22Rv1 (cell line): ENCODE measurements at regions not wholly inside any gene's neighbourhood (a gene's known extent, or its start where the extent isn't known, plus 50 kb on each side); places are given as distances from the start of the nearest gene placed in this dataset.

Experiments used
- ZFX ChIP-seq: fragments of 450-650 bp; IDR thresholded peaks from 2 replicates; pipeline ENCODE4 v1.6.1; 2017; ENCODE audit warnings: antibody characterized with exemption, borderline replicate concordance
- TF ChIP-seq, protein P1 (sequence below): fragments of 450-650 bp; IDR thresholded peaks from 2 replicates; pipeline ENCODE4 v1.5.1; 2017; ENCODE audit warnings: mild to moderate bottlenecking

DNA sequence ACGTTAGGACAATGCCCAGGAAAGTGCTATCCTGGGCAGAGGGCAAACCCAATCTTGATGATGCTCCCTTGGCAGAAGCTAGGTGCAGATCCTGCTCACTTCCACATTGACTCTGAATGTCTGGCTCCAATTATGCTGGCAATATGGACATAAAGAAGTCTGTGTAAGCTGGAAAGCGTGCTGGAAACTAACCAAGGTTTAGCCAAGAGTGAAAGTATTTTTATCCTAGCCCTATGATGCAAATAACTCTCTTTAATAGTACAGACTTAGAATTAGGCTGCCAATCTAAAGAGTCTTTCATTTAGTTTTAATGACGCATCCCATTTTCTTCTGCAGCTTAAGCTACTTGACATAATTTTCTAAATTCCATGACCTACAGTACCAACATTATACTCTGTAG is 571.8 kb downstream of the TUSC7 start:
- TF ChIP-seq, protein P1, sequence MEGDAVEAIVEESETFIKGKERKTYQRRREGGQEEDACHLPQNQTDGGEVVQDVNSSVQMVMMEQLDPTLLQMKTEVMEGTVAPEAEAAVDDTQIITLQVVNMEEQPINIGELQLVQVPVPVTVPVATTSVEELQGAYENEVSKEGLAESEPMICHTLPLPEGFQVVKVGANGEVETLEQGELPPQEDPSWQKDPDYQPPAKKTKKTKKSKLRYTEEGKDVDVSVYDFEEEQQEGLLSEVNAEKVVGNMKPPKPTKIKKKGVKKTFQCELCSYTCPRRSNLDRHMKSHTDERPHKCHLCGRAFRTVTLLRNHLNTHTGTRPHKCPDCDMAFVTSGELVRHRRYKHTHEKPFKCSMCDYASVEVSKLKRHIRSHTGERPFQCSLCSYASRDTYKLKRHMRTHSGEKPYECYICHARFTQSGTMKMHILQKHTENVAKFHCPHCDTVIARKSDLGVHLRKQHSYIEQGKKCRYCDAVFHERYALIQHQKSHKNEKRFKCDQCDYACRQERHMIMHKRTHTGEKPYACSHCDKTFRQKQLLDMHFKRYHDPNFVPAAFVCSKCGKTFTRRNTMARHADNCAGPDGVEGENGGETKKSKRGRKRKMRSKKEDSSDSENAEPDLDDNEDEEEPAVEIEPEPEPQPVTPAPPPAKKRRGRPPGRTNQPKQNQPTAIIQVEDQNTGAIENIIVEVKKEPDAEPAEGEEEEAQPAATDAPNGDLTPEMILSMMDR = no peak
- no peak for TF ChIP-seq ZFX
